ENCODE measurements at regions not wholly inside any gene's neighbourhood (a gene's known extent, or its start where the extent isn't known, plus 50 kb on each side); places are given as distances from the start of the nearest gene placed in this dataset.

DNA sequence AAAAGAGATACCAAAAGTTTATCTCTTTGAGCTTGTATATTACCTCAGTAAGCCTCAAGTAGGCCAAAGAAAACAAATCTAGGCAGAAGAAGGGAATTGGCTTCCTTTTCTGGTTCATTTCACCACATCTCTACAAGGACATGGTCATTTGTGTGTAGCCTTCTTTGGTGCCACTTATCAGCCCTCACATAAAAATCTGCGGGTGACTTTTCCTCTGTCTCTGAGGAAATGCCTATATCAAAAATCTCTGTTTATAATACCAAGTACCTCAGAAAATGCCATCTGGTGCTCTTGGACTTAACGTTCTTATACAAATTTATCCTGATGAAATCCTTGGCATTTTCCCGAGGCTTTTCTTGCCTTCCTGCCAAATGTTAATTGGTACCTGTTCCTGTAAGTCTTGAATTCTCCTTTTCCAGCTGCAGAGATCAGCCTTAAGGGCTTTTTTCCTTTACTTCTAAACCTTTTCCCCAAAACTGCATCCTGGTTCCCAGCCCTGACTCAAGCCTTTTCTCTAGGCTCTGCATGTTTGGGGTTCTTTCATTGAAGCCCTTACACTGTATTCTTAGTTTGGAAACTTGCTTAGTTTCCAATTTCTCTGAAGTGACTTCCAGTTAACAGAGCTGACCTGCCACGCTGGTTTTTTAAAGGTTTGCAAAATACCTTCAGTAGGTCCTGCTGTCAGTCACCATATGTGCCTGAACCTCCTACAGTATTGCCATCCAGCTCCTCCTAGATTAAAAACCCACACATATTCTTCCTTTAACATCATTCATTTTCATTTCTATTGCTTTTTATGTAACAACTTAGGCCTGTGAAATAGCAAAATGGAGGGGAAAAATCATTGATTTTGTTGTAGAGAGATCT, 191.2 kb upstream of the PREP start:
- TF ChIP-seq EZH2 (IDR thresholded peaks at IDR 0.05; ENCODE audit: low read depth), result no peak
- TF ChIP-seq, protein P1, sequence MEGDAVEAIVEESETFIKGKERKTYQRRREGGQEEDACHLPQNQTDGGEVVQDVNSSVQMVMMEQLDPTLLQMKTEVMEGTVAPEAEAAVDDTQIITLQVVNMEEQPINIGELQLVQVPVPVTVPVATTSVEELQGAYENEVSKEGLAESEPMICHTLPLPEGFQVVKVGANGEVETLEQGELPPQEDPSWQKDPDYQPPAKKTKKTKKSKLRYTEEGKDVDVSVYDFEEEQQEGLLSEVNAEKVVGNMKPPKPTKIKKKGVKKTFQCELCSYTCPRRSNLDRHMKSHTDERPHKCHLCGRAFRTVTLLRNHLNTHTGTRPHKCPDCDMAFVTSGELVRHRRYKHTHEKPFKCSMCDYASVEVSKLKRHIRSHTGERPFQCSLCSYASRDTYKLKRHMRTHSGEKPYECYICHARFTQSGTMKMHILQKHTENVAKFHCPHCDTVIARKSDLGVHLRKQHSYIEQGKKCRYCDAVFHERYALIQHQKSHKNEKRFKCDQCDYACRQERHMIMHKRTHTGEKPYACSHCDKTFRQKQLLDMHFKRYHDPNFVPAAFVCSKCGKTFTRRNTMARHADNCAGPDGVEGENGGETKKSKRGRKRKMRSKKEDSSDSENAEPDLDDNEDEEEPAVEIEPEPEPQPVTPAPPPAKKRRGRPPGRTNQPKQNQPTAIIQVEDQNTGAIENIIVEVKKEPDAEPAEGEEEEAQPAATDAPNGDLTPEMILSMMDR (conservative IDR thresholded peaks at IDR 0.05), result no peak

All from PC-9 (cell line).